T-cell (primary cell): ENCODE measurements at regions not wholly inside any gene's neighbourhood (a gene's known extent, or its start where the extent isn't known, plus 50 kb on each side); places are given as distances from the start of the nearest gene placed in this dataset.

Experiments used
- ATAC-seq, 4 experiments: fragments of 200-7000 bp in 3 of 4; fragments of 150-1000 bp in 1 of 4; cut with Tn5 transposase; replicated peaks in 1 of 4; 1 replicate in 3 of 4; 2 replicates in 1 of 4; pipeline ENCODE4 v1.10.0; 2021; ENCODE audit warnings: moderate library complexity in 3 of 4, mild to moderate bottlenecking in 2 of 4, moderate number of reproducible peaks in 1 of 4
- CTCF ChIA-PET, 2 donors: fragments of 300-600 bp; sonication (Branson Sonifier 250); formaldehyde crosslinking; loops; one replicate each; lab custom pipeline; 2022; ENCODE audit warnings: antibody characterized with exemption in 2 of 2; lab: Charles Lee
- POLR2A ChIA-PET, 2 donors: fragments of 300-600 bp; sonication (Branson Sonifier 250); formaldehyde crosslinking; loops; one replicate each; lab custom pipeline; 2022; ENCODE audit warnings: antibody characterized with exemption in 2 of 2; lab: Charles Lee
- DNase-seq, 35 experiments: peaks; one replicate each; pipeline versions ENCODE4 v3.0.0 to v3.0.0-alpha.2; 2013 to 2023
- H3K27ac ChIP-seq: one replicate; pipeline ENCODE4 v1.5.1; 2013; ENCODE audit warnings: low read length
- H3K27me3 ChIP-seq, 2 experiments: replicated peaks in 1 of 2; 1 replicate in 1 of 2; 2 replicates in 1 of 2; pipeline versions ENCODE4 v1.6.1 to v1.7.0; 2013; ENCODE audit warnings: low read length in 1 of 2, mixed read lengths in 1 of 2; ENCODE audit not compliant: control insufficient read depth in 2 of 2, insufficient read depth in 2 of 2; ENCODE audit errors: extremely low read depth in 1 of 2
- H3K36me3 ChIP-seq, 2 donors: 1 replicate in 1 of 2; 2 replicates in 1 of 2; pipeline versions ENCODE4 v1.6.1 to v1.7.0; 2013; ENCODE audit warnings: low read length in 1 of 2; ENCODE audit not compliant: control insufficient read depth in 2 of 2, insufficient read depth in 1 of 2; ENCODE audit errors: extremely low read depth in 1 of 2
- H3K4me1 ChIP-seq, 2 experiments: 1 replicate in 1 of 2; 2 replicates in 1 of 2; pipeline versions ENCODE4 v1.6.1 to v1.7.0; 2013; ENCODE audit warnings: low read length in 2 of 2, mixed read lengths in 1 of 2; ENCODE audit not compliant: insufficient read depth in 2 of 2, control insufficient read depth in 1 of 2; ENCODE audit errors: extremely low read depth in 1 of 2
- H3K4me3 ChIP-seq, 2 donors: 1 replicate in 1 of 2; 2 replicates in 1 of 2; pipeline versions ENCODE4 v1.5.1 to v1.7.0; 2013; ENCODE audit warnings: mild to moderate bottlenecking in 2 of 2, low read length in 1 of 2, moderate library complexity in 1 of 2; ENCODE audit not compliant: control insufficient read depth in 1 of 2; ENCODE audit errors: extremely low read depth in 1 of 2
- H3K9me3 ChIP-seq: 2 replicates; pipeline ENCODE4 v1.7.0; 2013
- H3K27ac Mint-ChIP-seq, 2 donors: one replicate each; pipeline ENCODE4 v1.8.0; 2020 to 2021; ENCODE audit warnings: mild to moderate bottlenecking in 2 of 2, mixed read lengths in 2 of 2
- H3K27me3 Mint-ChIP-seq, 2 donors: one replicate each; pipeline ENCODE4 v1.8.0; 2021 to 2022; ENCODE audit warnings: mixed read lengths in 2 of 2
- H3K36me3 Mint-ChIP-seq: one replicate; pipeline ENCODE4 v1.8.0; 2021; ENCODE audit warnings: mixed read lengths
- H3K4me1 Mint-ChIP-seq, 3 donors: one replicate each; pipeline ENCODE4 v1.8.0; 2020 to 2022; ENCODE audit warnings: mixed read lengths in 3 of 3, mild to moderate bottlenecking in 1 of 3
- H3K4me3 Mint-ChIP-seq, 3 donors: one replicate each; pipeline ENCODE4 v1.8.0; 2020 to 2022; ENCODE audit warnings: mild to moderate bottlenecking in 3 of 3, mixed read lengths in 3 of 3, moderate library complexity in 3 of 3
- H3K9me3 Mint-ChIP-seq, 3 donors: one replicate each; pipeline ENCODE4 v1.8.0; 2020 to 2022; ENCODE audit warnings: mixed read lengths in 3 of 3
- WGBS: methylation state at CpG from one replicate; pipeline ENCODE4 v1.1.5; 2013; ENCODE audit warnings: missing lambda C conversion rate; ENCODE audit not compliant: insufficient coverage; 5-methylcytosine and 5-hydroxymethylcytosine counted together

DNA sequence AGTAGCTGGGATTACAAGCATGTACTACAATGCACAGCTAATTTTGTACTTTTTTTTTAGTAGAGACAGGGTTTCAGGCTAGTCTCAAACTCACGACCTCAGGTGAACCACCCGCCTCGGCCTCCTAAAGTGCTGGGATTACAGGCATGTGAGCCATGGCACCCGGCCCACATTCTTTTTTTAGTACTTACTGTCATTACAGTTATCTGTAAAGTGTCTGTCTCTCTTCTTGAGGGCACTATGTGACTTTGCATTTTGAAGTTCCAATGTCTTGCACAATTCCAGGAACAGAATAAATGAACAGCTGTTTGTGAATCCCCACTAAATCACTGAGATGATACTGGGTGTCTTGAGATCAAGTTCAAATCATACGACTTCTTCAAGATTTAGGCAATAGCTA, 1540.3 kb downstream of the CDH11 start:
- 60% methylated on average over 1 of the region's 5 CpGs for WGBS

DNA sequence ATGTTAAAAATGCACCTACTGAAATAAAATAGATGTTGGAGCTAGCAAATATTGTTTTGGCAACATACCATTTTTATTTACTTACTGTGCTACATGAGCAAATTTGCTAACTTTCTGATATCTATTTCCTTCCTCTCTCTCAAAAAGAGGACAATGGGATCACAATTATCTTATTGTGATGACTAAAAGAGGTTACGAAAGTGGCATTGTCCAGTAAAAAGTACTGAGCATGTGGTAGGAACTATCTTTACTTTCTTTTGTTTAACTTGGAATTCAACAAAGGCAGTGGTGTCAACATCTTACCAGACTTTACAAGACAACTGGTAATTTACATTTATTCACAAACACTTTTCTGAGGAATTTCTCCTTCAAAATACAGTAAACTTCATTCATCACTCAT, 1542.6 kb upstream of the CDH8 start:
- CTCF ChIA-PET, result no interaction called here

More for the DNA sequence above, 1540.3 kb downstream of the CDH11 start:
- Mint-ChIP-seq H3K9me3 (peaks cover 15 to 28% (median 26%) of the 10 kb centered on the region in 3 donors), H3K36me3 (no peaks in the 10 kb centered on the region), H3K27ac (no peak overlapping the region), H3K4me1 (no peaks in the 10 kb centered on the region), H3K27me3 (no peaks in the 10 kb centered on the region), H3K4me3 (no peak overlapping the region)
- H3K27ac ChIP-seq, result no peak overlapping the region
- CTCF ChIA-PET, result no interaction called here
- no peak overlapping the region for H3K4me3 ChIP-seq
- no peaks in the 10 kb centered on the region for H3K9me3 ChIP-seq
- H3K36me3 ChIP-seq, result no peaks in the 10 kb centered on the region
- no peaks in the 10 kb centered on the region for H3K4me1 ChIP-seq
- ATAC-seq (no peak), DNase-seq (no peak)
- POLR2A ChIA-PET, result no interaction called here
- no peaks in the 10 kb centered on the region for H3K27me3 ChIP-seq

DNA sequence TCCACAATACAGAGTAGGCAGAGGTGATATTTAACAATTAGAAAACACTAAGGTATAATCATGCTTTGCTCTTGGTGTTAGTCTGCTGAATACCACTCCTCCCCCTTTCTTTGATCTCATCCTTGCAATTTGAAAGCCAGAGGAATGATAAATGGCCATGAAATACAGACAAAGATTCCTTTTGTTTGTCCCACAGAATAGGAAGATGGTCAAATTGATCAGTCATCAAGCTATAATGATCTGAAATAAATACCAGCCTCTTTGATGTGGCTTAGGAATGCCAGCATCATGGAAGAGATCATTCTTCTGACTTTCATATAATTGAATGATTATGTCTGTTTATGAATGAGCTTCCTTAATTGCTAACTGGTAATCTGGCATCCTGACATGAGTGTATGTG, 1541.7 kb upstream of the CDH8 start:
- no peak overlapping the region for H3K4me3 ChIP-seq
- ChIA-PET CTCF (no interaction called here), POLR2A (no interaction called here)
- H3K27ac ChIP-seq, result no peak overlapping the region
- H3K9me3 ChIP-seq, result no peaks in the 10 kb centered on the region
- H3K27me3 ChIP-seq, result no peaks in the 10 kb centered on the region
- Mint-ChIP-seq H3K27ac (no peak overlapping the region), H3K9me3 (peaks cover 25 to 32% (median 27%) of the 10 kb centered on the region in 3 donors), H3K36me3 (no peaks in the 10 kb centered on the region), H3K4me3 (no peak overlapping the region), H3K4me1 (no peaks in the 10 kb centered on the region), H3K27me3 (no peaks in the 10 kb centered on the region)
- ATAC-seq, result no peak
- no peak for DNase-seq
- H3K4me1 ChIP-seq, result no peaks in the 10 kb centered on the region
- no peaks in the 10 kb centered on the region for H3K36me3 ChIP-seq

More for the DNA sequence above, 1542.6 kb upstream of the CDH8 start:
- peaks cover 23 to 31% (median 27%) of the 10 kb centered on the region in 3 donors for H3K9me3 Mint-ChIP-seq
- POLR2A ChIA-PET, result no interaction called here
- no peaks in the 10 kb centered on the region for H3K27me3 ChIP-seq
- no peaks in the 10 kb centered on the region for H3K27me3 Mint-ChIP-seq
- DNase-seq (no peak), ATAC-seq (no peak)
- WGBS, result no CpG with 5 or more reads among the region's 1 CpG
- no peaks in the 10 kb centered on the region for H3K36me3 ChIP-seq
- no peaks in the 10 kb centered on the region for H3K9me3 ChIP-seq
- H3K4me3 ChIP-seq, result no peak overlapping the region
- no peaks in the 10 kb centered on the region for H3K36me3 Mint-ChIP-seq
- no peak overlapping the region for H3K27ac ChIP-seq
- H3K4me3 Mint-ChIP-seq, result no peak overlapping the region
- no peak overlapping the region for H3K27ac Mint-ChIP-seq
- H3K4me1 ChIP-seq, result no peaks in the 10 kb centered on the region
- no peaks in the 10 kb centered on the region for H3K4me1 Mint-ChIP-seq

DNA sequence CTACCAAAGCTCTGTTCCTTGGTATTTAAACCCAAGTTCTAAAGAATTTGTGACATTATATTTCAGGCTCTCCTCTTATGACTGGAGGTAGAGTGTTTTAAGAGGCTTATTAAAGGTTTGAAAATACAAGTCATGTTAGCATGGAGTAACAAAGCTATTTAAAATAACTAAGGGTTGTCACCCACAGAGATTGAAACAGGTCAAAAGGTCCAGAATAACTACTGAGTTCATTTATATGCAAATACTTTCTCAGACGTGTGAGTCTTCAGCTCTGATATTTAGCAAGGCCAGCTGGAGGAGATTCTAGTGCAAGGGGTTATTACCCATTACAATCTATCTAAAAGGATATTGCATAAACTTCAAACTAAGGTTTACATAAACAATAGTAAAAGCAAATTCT, 1538.8 kb upstream of the CDH8 start:
- Histone ChIP-seq H3K36me3 (no peaks in the 10 kb centered on the region), H3K27ac (no peak overlapping the region), H3K4me1 (no peaks in the 10 kb centered on the region), H3K9me3 (no peaks in the 10 kb centered on the region), H3K27me3 (no peaks in the 10 kb centered on the region), H3K4me3 (no peak overlapping the region)
- H3K4me1 Mint-ChIP-seq, result no peaks in the 10 kb centered on the region
- no peaks in the 10 kb centered on the region for H3K27me3 Mint-ChIP-seq
- ATAC-seq (no peak), DNase-seq (no peak)
- no peak overlapping the region for H3K4me3 Mint-ChIP-seq
- peaks cover 20 to 32% (median 23%) of the 10 kb centered on the region in 3 donors for H3K9me3 Mint-ChIP-seq
- POLR2A ChIA-PET, result no interaction called here
- no CpG with 5 or more reads among the region's 1 CpG for WGBS
- H3K27ac Mint-ChIP-seq, result no peak overlapping the region
- CTCF ChIA-PET, result no interaction called here
- no peaks in the 10 kb centered on the region for H3K36me3 Mint-ChIP-seq

DNA sequence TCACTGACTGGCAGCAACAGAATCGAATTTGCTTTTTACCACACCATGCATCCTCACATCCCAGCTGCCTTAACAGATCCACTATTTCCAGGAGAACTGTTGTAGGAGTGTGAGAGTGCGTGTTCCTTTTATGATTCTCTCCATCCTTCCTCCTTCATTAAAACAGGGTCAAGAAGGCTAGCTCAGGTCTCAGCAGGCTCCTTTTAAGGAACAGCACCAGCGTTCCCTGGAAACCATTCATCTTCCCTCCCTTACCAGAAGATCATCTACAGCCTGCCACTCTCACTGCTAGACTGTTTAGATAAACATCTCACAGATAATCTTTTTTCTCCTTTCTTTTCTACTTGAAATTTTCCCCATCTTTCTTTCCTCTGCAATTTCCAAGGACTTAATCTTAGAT, 1531.9 kb upstream of the CDH8 start:
- H3K9me3 Mint-ChIP-seq, result peaks cover 18 to 31% (median 23%) of the 10 kb centered on the region in 3 donors
- DNase-seq (no peak), ATAC-seq (no peak)
- H3K4me1 Mint-ChIP-seq, result no peaks in the 10 kb centered on the region
- Histone ChIP-seq H3K9me3 (no peaks in the 10 kb centered on the region), H3K4me1 (no peaks in the 10 kb centered on the region), H3K27ac (no peak overlapping the region), H3K27me3 (no peaks in the 10 kb centered on the region), H3K36me3 (no peaks in the 10 kb centered on the region), H3K4me3 (no peak overlapping the region)
- no peak overlapping the region for H3K4me3 Mint-ChIP-seq
- CTCF ChIA-PET, result no interaction called here
- no peak overlapping the region for H3K27ac Mint-ChIP-seq
- H3K36me3 Mint-ChIP-seq, result no peaks in the 10 kb centered on the region
- POLR2A ChIA-PET, result no interaction called here
- WGBS, result 14% methylated on average over 1 of the region's 3 CpGs
- H3K27me3 Mint-ChIP-seq, result no peaks in the 10 kb centered on the region

DNA sequence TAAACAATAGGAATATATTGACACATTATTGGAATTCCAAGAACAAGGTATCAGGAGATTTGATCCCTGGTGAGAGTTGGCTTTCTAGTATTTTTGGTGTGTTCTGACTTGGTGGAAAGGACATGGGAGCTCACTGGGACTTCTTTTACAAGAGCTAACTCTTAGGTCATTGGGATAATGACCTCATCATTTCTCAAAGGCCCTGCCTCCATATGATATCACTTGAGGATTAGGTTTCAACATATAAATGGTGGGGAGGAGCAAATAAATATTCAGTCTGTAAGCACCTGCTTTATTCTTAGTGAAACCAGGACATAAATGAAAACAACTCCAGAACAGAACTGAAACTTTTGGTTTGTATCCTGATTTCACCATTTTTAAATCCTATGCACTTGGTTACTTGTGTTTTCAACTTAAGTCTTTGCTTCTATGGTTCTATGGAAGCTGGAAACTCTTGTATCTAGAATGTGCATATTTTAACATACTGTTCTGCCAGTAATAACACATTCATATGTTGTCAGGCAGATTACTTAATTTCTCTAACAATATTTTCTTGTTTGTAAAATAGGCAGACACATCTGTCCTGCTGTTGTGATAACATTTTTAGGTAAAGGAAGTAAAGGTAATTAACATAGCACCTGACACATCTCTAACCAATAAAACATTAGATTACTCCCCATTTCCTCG, 1527.7 kb upstream of the CDH8 start:
- no peaks in the 10 kb centered on the region for H3K36me3 Mint-ChIP-seq
- H3K4me3 Mint-ChIP-seq, result no peak overlapping the region
- H3K4me1 Mint-ChIP-seq, result no peaks in the 10 kb centered on the region
- Histone ChIP-seq H3K27me3 (no peaks in the 10 kb centered on the region), H3K27ac (no peak overlapping the region), H3K4me3 (no peak overlapping the region), H3K9me3 (no peaks in the 10 kb centered on the region), H3K4me1 (no peaks in the 10 kb centered on the region), H3K36me3 (no peaks in the 10 kb centered on the region)
- no peak for ATAC-seq
- H3K27me3 Mint-ChIP-seq, result no peaks in the 10 kb centered on the region
- POLR2A ChIA-PET, result interaction anchor here in 1 of 2 donors (0.7 kb wide), 1 partner anchor 229 kb away, joined by 9 read pairs; no protein-coding TSS in a partner anchor
- WGBS, result no CpG with 5 or more reads among the region's 1 CpG
- H3K9me3 Mint-ChIP-seq, result peaks cover 26 to 38% (median 32%) of the 10 kb centered on the region in 3 donors
- CTCF ChIA-PET, result no interaction called here
- no peak overlapping the region for H3K27ac Mint-ChIP-seq
- no peak for DNase-seq
